Glutamatergic neuron (in vitro differentiated cells): ENCODE measurements at regions not wholly inside any gene's neighbourhood (a gene's known extent, or its start where the extent isn't known, plus 50 kb on each side); places are given as distances from the start of the nearest gene placed in this dataset.
"Not testable (repeated sequence)": the region's sequence is repeated elsewhere in the genome, so short reads cannot be mapped to it uniquely, and the experiment has no call there.

Source experiments
- DNase-seq: peaks from one replicate; pipeline ENCODE4 v3.0.0; 2022
- H3K27ac Mint-ChIP-seq: one replicate; pipeline ENCODE4 v1.8.0; 2020; ENCODE audit warnings: mild to moderate bottlenecking, mixed read lengths, inconsistent platforms; ENCODE audit not compliant: unreplicated experiment
- H3K27me3 Mint-ChIP-seq: one replicate; pipeline ENCODE4 v1.8.0; 2020; ENCODE audit warnings: mild to moderate bottlenecking, moderate library complexity, mixed read lengths, inconsistent platforms; ENCODE audit not compliant: unreplicated experiment
- H3K36me3 Mint-ChIP-seq: one replicate; pipeline ENCODE4 v1.8.0; 2020; ENCODE audit warnings: mild to moderate bottlenecking, mixed read lengths, inconsistent platforms; ENCODE audit not compliant: unreplicated experiment
- H3K4me1 Mint-ChIP-seq: one replicate; pipeline ENCODE4 v1.8.0; 2020; ENCODE audit warnings: mild to moderate bottlenecking, low read depth, mixed read lengths, inconsistent platforms; ENCODE audit not compliant: unreplicated experiment
- H3K4me3 Mint-ChIP-seq: one replicate; pipeline ENCODE4 v1.8.0; 2020; ENCODE audit warnings: mild to moderate bottlenecking, mixed read lengths, inconsistent platforms; ENCODE audit not compliant: unreplicated experiment
- H3K9me3 Mint-ChIP-seq: one replicate; pipeline ENCODE4 v1.8.0; 2020; ENCODE audit warnings: mild to moderate bottlenecking, moderate library complexity, mixed read lengths, inconsistent platforms; ENCODE audit not compliant: unreplicated experiment
- TF ChIP-seq, protein P1 (sequence below): fragments of 200-600 bp; sonication (generic); IDR thresholded peaks from one replicate; pipeline ENCODE4 v1.5.0; 2021; ENCODE audit not compliant: partially characterized antibody, unreplicated experiment

DNA sequence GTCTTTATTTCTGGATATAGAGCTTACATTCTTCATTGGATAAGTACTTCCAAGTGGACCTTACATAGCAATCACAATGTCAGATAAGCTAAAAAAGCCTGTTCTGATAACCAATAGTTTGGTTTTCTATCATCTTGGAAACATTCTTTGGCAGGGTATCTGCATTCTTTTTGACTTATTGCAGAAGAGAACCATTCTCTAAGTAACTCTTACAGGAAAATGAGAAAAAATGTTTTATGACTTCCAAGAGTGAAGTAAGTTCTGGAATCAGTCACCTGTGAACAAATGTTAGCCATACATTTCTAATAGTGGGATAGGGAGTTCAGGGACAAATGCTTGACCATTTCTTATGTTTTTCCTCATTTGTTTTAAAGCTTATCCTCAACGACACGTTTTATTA is 564.0 kb downstream of the CD109 start:
- TF ChIP-seq, protein P1, sequence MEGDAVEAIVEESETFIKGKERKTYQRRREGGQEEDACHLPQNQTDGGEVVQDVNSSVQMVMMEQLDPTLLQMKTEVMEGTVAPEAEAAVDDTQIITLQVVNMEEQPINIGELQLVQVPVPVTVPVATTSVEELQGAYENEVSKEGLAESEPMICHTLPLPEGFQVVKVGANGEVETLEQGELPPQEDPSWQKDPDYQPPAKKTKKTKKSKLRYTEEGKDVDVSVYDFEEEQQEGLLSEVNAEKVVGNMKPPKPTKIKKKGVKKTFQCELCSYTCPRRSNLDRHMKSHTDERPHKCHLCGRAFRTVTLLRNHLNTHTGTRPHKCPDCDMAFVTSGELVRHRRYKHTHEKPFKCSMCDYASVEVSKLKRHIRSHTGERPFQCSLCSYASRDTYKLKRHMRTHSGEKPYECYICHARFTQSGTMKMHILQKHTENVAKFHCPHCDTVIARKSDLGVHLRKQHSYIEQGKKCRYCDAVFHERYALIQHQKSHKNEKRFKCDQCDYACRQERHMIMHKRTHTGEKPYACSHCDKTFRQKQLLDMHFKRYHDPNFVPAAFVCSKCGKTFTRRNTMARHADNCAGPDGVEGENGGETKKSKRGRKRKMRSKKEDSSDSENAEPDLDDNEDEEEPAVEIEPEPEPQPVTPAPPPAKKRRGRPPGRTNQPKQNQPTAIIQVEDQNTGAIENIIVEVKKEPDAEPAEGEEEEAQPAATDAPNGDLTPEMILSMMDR = no peak
- Mint-ChIP-seq H3K9me3 (peaks cover 4% of the 10 kb centered on the region), H3K4me3 (no peak overlapping the region), H3K36me3 (peaks cover 9% of the 10 kb centered on the region), H3K27me3 (no peaks in the 10 kb centered on the region), H3K27ac (no peak overlapping the region), H3K4me1 (peaks cover 3% of the 10 kb centered on the region)
- DNase-seq = no peak

- Mint-ChIP-seq H3K36me3 (peaks cover 9% of the 10 kb centered on the region), H3K9me3 (peaks cover 5% of the 10 kb centered on the region), H3K27ac (no peak overlapping the region), H3K4me1 (peaks cover 4% of the 10 kb centered on the region), H3K4me3 (no peak overlapping the region), H3K27me3 (peaks cover 2% of the 10 kb centered on the region)
- TF ChIP-seq, protein P1 = no peak
- no peak for DNase-seq
Observed at GRCh38 chr6:74256781-74257180, 560.8 kb downstream of the CD109 start.

DNA sequence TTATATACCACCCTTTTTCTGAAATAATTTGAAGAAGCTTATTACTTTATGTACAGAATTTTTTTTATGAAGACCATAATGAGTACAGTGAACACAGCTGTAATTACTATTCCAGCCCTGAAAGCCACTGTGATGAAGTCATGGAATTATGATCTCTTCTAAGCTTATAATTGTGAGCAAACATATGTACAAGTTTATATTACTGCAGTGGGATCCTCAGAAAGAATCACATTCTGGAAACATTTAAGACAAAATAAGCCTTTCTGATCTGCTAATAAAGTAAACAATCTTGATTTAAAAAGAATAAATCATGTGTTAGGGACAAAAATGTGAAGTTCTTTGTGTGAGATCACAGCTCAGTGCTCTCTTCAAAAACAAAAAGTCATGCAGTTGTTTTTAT is 560.4 kb downstream of the CD109 start:
- Mint-ChIP-seq H3K27ac (no peak overlapping the region), H3K27me3 (peaks cover 2% of the 10 kb centered on the region), H3K9me3 (peaks cover 5% of the 10 kb centered on the region), H3K4me1 (peaks cover 4% of the 10 kb centered on the region), H3K36me3 (peaks cover 9% of the 10 kb centered on the region), H3K4me3 (no peak overlapping the region)
- DNase-seq = no peak
- TF ChIP-seq, protein P1 = no peak

DNA sequence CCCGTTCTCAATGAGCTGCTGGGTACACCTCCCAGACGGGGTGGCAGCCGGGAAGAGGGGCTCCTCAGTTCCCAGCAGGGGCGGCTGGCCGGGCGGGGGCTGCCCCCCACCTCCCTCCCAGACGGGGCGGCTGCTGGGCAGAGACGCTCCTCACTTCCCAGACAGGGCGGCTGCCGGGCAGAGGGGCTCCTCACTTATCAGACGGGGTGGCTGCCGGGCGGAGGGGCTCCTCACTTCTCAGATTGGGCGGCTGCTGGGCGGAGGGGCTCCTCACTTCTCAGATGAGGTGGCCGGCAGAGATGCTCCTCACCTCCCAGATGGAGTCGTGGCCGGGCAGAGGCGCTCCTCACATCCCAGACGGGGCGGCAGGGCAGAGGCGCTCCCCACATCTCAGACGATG is 559.0 kb downstream of the CD109 start:
- not testable (repeated sequence) for H3K4me3 Mint-ChIP-seq, H3K4me1 Mint-ChIP-seq, H3K9me3 Mint-ChIP-seq, H3K27me3 Mint-ChIP-seq, H3K36me3 Mint-ChIP-seq
- peak overlapping the region; percentile 95 for H3K27ac Mint-ChIP-seq
- peak; percentile 22 for DNase-seq

DNA sequence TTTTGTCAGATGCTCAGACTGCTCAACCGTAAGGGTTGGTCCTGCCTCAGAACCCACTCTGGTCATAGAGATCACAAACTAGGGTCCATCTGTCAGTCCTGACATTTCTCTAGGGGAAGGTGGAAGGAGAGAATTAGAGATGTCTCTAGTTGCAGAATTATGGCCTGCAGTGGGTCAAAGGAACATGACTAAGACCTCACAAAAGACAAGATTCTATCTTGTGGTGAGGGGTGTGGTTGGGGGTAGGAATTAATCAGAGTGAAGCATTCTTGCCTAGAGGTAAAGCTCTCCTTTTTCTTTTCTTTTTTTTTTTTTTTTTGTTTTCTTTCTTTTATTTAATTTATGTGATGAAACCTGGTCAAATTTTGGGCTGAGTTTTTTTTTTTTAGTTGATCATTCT is 558.1 kb downstream of the CD109 start:
- not testable (repeated sequence) for H3K4me1 Mint-ChIP-seq, DNase-seq, H3K9me3 Mint-ChIP-seq, H3K27me3 Mint-ChIP-seq, H3K36me3 Mint-ChIP-seq
- Mint-ChIP-seq H3K27ac (peak overlapping the region; percentile 95), H3K4me3 (peak overlapping the region; percentile 65)

GRCh38 chr6:74253261-74253660 is 557.3 kb downstream of the CD109 start:
- no peak overlapping the region for H3K4me3 Mint-ChIP-seq
- peaks cover 2% of the 10 kb centered on the region for H3K27me3 Mint-ChIP-seq
- no peak overlapping the region for H3K27ac Mint-ChIP-seq
- DNase-seq = no peak
- TF ChIP-seq, protein P1 = no peak
- peaks cover 9% of the 10 kb centered on the region for H3K36me3 Mint-ChIP-seq
- peaks cover 5% of the 10 kb centered on the region for H3K9me3 Mint-ChIP-seq
- peaks cover 2% of the 10 kb centered on the region for H3K4me1 Mint-ChIP-seq
